ENCODE measurements at regions not wholly inside any gene's neighbourhood (a gene's known extent, or its start where the extent isn't known, plus 50 kb on each side); places are given as distances from the start of the nearest gene placed in this dataset.
"Not testable (repeated sequence)": the region's sequence is repeated elsewhere in the genome, so short reads cannot be mapped to it uniquely, and the experiment has no call there.

GRCh38 chr6:103874575-103874974, 985.1 kb downstream of the HACE1 start:
- FAIRE-seq (no peak), DNase-seq (ENCODE audit: extremely low spot score, insufficient read length, low read depth) (no peak)

GRCh38 chr6:103872678-103873077, 987.0 kb downstream of the HACE1 start:
- FAIRE-seq (no peak), DNase-seq (ENCODE audit: extremely low spot score, insufficient read length, low read depth) (no peak)

DNA sequence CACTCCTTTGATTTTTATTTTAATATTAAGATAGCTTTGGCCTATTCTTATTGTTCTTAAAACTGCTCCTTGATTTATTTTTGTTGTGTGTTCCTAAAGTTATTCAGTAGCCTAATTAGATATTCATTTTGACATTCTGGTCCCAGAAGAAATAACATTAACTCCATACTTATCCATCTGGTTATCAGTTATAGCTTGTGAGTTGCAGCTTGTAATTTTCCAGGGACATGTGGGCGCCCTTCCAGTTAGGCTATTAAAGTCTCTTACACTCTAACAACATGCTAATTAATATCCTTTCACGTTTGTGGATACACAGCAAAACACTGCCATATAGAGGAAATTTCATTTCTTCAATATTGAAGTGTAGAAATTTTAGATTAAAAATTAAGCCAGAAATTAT, 987.5 kb downstream of the HACE1 start:
- FAIRE-seq (no peak), DNase-seq (ENCODE audit: extremely low spot score, insufficient read length, low read depth) (no peak)

GRCh38 chr6:103870970-103871369, 988.7 kb downstream of the HACE1 start:
- DNase-seq (ENCODE audit: extremely low spot score, insufficient read length, low read depth) (no peak), FAIRE-seq (no peak)

- FAIRE-seq: no peak
- no peak for DNase-seq (ENCODE audit: extremely low spot score, insufficient read length, low read depth)
Observed at GRCh38 chr6:103862297-103862696, 997.4 kb downstream of the HACE1 start.

DNA sequence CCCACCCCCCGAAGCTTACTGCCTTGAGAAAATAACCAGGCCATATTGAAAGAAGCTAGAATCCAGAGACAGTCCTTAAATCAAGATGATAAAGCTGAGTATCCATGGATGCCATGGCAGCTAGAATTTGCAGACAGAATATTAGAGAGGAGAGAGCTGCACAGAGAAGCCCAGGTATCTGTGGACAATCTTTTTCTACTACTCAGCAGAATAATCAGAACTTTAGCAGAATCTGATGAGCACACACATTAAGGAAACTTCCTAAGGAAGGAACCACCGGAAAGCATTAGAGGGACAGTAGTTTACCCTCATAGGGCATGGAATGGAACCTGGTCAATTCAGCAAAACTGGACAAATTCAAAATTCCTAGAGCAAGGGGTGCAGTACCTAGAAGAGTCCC, 1001.7 kb downstream of the HACE1 start:
- no peak for DNase-seq (ENCODE audit: extremely low spot score, insufficient read length, low read depth)
- no peak for FAIRE-seq

DNA sequence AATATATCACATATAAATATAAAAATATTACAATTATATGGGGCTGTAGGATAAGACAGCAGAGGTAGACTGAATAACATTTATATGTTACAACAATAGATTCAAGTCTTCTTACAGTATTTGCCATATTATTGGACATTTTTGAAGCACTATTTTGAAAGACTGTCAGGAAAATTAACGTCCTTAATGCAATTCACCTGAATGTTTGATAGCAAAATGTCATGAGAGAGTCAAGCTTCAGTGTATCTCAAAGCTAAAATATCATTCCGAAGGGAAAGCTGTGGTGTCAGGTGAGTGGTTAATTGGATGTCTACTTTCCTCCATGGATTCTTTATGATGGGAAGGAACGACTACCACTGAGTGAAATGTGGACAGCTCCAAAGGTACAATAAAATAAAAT, 1004.0 kb downstream of the HACE1 start:
- DNase-seq (ENCODE audit: extremely low spot score, insufficient read length, low read depth) (no peak), FAIRE-seq (no peak)

GRCh38 chr6:103854059-103854458, 1005.7 kb downstream of the HACE1 start:
- no peak for DNase-seq (ENCODE audit: extremely low spot score, insufficient read length, low read depth)
- no peak for FAIRE-seq

GRCh38 chr6:103838457-103838856, 1021.3 kb downstream of the HACE1 start:
- DNase-seq (ENCODE audit: extremely low spot score, insufficient read length, low read depth) (no peak), FAIRE-seq (no peak)

DNA sequence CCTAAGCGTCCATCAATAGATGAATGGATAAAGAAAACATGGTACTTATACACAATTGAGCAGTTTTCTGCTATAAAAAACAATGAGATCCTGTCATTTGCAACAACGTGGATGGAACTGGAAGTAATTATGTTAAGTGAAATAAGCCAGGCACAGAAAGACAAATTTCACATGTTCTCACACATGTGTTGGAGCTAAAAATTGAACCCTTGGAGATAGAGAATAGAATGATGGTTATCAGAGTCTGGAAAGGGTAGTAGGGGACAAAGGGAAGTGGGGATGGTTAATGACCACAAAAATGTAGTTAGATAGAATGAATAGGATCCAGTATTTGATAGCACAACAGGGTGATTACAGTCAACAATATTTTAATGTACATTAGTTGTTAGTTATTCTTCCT, 1033.5 kb downstream of the HACE1 start:
- FAIRE-seq (no peak), DNase-seq (ENCODE audit: extremely low spot score, insufficient read length, low read depth) (no peak)

- no peak for FAIRE-seq
Observed at GRCh38 chr6:103820148-103820547, 1039.6 kb downstream of the HACE1 start.

DNA sequence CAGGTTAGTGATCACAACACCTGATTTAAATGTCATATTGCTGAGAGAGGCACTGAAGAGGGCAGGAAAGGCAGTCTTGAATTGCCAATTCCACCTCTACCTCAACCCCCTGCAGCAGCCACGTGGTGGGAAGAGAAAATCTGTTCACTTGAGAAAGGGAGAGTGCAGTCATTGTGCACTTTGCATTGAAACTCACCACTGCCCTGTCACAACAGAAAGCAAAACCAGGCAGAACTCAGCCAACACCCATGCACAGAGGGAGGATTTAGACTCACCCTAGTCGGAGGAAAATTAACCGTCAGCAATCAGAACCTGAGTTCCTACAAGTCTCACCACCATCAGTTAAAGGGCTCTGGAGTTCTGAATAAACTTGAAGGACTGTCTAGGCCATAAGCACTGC, 1040.2 kb downstream of the HACE1 start:
- FAIRE-seq: no peak

More at GRCh38 chr6:103820148-103820547, 1039.6 kb downstream of the HACE1 start:
- DNase-seq (ENCODE audit: extremely low spot score, insufficient read length, low read depth): no peak

GRCh38 chr6:103812970-103813369, 1046.7 kb downstream of the HACE1 start:
- FAIRE-seq (no peak), DNase-seq (ENCODE audit: extremely low spot score, insufficient read length, low read depth) (no peak)

More for the DNA sequence above, 1040.2 kb downstream of the HACE1 start:
- no peak for DNase-seq (ENCODE audit: extremely low spot score, insufficient read length, low read depth)

DNA sequence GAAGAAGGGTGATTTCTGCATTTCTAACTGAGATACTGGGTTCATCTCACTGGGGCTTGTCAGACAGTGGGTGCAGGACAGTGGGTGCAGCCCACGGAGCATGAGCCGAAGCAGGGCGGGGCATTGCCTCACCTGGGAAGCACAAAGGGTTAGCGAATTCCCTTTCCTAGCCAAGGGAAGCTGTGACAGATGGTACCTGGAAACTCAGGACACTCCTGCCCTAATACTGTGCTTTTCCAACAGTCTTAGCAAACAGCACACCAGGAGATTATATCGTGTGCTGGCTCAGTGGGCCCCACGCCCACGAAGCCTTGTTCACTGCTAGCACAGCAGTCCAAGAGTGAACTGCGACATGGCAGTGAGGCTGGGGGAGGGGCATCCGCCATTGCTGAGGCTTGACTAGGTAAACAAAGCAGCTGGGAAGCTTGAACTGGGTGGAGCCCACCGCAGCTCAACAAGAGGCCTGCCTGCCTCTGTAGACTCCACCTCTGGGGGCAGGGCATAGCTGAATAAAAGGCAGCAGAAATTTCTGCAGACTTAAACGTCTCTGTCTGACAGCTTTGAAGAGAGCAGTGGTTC, 1057.7 kb downstream of the HACE1 start:
- not testable (repeated sequence) for FAIRE-seq

DNA sequence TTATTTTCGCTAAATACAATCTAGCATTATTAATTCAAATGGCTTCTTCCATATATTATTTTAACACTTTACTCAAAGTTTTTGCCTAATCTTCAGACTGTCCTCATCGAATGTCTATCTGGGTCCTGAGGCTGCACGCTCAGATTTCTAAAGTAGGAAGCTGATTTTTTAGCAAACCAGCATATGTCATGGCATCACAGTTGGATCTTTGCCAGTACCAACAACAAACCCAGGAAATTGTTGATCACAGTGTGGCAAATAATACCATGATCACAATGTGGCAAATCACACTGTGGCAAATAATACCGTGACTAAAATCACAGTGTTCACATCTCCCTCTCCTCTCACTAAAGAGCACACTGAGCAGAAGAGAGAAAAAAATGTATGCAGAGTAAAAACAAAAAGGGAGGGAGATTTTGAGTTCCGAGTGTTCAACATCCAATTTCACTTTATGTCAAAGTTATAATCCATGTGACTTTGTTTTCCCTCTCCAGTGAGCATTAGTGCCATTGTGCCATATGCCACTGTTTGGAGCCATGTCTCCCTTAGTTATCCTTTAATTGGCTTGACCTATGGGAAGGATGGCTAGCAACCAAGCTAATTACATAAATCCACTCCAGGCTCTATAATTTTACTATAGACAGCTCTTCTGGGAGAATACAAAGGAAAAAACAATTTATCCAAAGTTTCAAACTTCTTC, 1059.6 kb downstream of the HACE1 start:
- DNase-seq (ENCODE audit: extremely low spot score, insufficient read length, low read depth) (no peak), FAIRE-seq (no peak)

More for the DNA sequence above, 1057.7 kb downstream of the HACE1 start:
- DNase-seq (ENCODE audit: extremely low spot score, insufficient read length, low read depth): not testable (repeated sequence)

DNA sequence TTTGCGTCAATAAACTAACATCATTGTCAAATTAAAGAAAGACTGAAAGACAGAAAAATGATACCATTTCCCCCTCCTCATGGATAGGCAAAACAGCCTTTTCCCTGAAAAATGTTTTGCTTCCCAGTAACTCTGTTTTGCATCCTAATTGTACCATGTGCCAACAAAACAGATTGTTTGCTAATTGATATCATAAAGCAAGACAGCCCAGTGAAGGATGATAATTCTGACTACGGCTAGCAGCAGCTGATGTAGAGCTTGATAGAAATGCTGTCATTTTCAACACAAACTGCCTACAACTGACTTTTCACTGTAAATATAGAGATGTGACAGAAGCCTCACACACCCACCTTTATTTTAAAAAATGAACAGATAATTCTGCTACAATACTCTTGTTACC, 1061.6 kb downstream of the HACE1 start:
- DNase-seq (ENCODE audit: extremely low spot score, insufficient read length, low read depth): no peak
- no peak for FAIRE-seq

GRCh38 chr6:103797738-103798137, 1062.0 kb downstream of the HACE1 start:
- FAIRE-seq (no peak), DNase-seq (ENCODE audit: extremely low spot score, insufficient read length, low read depth) (no peak)

GRCh38 chr6:103791458-103791857, 1068.3 kb downstream of the HACE1 start:
- FAIRE-seq: no peak
- DNase-seq (ENCODE audit: extremely low spot score, insufficient read length, low read depth): no peak

GRCh38 chr6:103784117-103784516, 1075.6 kb downstream of the HACE1 start:
- no peak for FAIRE-seq
- DNase-seq (ENCODE audit: extremely low spot score, insufficient read length, low read depth): no peak

- no peak for DNase-seq (ENCODE audit: extremely low spot score, insufficient read length, low read depth)
- no peak for FAIRE-seq
Observed at GRCh38 chr6:103783329-103783728, 1076.4 kb downstream of the HACE1 start.

- DNase-seq (ENCODE audit: extremely low spot score, insufficient read length, low read depth) (no peak), FAIRE-seq (no peak)
Observed at GRCh38 chr6:103769431-103769830, 1090.3 kb downstream of the HACE1 start.

DNA sequence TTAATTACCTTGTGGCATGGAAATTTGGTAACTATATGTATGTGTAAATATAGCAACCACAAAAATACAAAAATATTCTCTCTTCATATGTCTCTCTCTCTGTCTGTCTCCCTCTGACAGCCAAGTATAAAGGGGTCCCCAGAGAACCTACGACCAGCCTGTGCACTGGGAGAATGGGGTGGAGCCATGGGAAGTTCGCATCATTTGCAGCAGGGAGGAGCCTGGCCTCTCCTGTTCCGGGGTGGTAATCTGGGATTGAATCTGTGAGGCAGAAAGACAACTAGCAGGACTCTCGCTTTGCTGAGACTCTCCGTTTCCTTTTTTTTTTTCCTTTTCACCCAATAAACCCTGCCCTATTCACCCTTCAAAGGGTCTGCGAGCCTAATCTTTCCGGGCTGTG, 1109.1 kb downstream of the HACE1 start:
- FAIRE-seq: no peak
- DNase-seq (ENCODE audit: extremely low spot score, insufficient read length, low read depth): no peak
